LNCAP (cell line): ENCODE measurements at regions not wholly inside any gene's neighbourhood (a gene's known extent, or its start where the extent isn't known, plus 50 kb on each side); places are given as distances from the start of the nearest gene placed in this dataset.

ENCODE experiments used
- CTCF ChIP-seq: fragments of 450-650 bp; IDR thresholded peaks from 2 replicates; pipeline ENCODE4 v1.5.1; 2017; ENCODE audit warnings: mild to moderate bottlenecking

GRCh38 chr6:165729307-165729936 is 66.4 kb upstream of the PDE10A start:
- TF ChIP-seq CTCF = peak; percentile 92

DNA sequence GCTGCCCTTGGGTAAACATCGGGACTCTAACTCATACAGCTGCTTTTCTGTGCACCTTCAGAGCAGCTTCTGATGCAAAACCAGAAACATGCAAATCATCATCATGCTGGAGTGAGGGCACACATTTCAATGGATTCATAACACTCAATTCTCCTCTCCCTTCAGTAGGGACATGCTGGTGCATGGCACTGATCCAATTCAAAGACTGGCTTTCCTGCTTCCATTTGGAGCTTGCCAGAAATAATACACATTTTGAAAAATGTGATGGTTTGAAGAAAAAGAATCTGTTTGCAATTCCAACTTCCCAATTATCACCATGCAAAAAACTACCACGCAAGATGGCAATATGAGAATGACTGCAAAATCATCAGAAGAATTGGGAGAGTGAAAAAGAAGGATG is 65.2 kb upstream of the PDE10A start:
- TF ChIP-seq CTCF = no peak

DNA sequence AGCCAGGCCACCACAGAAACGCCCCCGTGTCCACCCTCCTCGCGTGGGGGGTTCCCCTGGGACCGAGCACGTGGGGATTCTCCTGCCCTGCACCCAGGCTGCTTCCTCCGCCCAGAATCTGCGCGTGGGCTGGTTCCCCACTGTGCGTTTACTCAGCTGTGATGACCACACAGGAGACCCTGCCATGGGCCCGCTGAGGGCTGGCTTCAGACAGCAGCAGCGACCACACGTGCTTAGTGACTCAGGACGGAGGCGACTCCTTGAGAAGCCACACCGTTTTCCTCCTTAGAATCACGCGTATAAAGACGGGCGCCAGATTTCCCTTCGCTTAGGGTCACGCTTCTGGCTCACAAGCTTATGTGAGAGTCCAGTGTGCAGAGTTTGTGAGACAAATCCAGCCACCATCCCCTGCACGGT is 63.9 kb upstream of the PDE10A start:
- no peak for TF ChIP-seq CTCF

- no peak for TF ChIP-seq CTCF
Observed at GRCh38 chr6:165726290-165726875, 63.3 kb upstream of the PDE10A start.

GRCh38 chr6:165725201-165725600 is 62.2 kb upstream of the PDE10A start:
- TF ChIP-seq CTCF = no peak

DNA sequence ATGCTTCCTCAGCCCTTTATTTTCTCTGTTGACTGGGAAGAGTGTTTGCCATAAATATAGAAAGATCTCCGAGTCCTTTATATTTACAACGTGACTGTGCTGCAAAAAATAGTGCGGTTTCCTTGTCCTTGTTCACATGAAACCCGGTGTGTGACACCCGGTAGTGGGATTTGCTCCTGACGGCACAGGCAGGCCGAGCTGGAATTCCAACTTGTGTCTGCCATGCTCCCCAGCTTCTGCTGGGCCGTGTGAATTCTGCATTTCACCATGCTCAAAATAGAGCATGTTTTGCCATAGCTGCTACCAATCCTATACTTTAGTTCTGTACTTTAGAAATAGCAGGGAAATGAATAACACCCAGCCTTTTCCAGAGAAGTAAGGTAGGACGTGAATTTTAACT is 60.3 kb upstream of the PDE10A start:
- TF ChIP-seq CTCF = no peak

DNA sequence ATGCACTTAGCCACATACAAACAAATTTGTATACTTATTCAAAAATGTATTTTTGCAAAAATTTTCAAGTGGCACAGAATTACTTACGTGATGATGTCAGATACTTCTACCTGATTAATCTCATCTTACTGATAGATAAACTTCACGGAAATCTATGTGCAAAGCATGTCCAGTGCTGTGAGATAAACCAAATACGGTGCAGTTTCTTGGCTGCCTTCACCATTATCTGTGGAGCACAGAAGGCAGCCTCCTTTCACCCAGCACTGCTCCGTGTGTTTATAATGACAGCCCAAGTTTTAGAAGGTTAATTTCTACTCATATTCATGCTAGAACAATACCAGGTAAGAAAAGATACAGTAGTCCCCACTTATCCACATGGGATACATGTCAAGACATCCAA is 59.0 kb upstream of the PDE10A start:
- no peak for TF ChIP-seq CTCF

DNA sequence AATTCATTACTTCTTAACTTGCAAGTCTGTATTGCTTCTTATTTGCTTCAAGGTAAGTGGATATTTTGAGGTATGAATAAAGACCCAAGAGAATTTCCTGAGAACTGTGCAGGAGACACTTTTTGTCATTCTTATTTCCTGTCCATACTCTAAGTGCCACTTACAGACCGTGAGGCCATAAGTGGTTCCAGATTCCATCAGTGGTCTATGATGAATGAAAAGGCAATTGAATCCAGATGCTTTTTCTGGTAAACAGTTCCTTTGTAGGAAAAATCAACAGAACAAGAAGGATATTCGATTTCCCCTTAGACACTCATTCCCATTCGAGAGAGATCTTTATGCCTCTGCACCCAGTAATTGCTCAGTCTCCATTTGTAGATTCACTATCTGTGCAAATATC is 58.3 kb upstream of the PDE10A start:
- no peak for TF ChIP-seq CTCF
